GM10266 (cell line): ENCODE measurements at regions not wholly inside any gene's neighbourhood (a gene's known extent, or its start where the extent isn't known, plus 50 kb on each side); places are given as distances from the start of the nearest gene placed in this dataset.

Experiments
- DNase-seq: peaks from one replicate; pipeline ENCODE4 v3.0.0; 2012; ENCODE audit errors: extremely low spot score
- CTCF ChIP-seq: IDR thresholded peaks from 2 replicates; pipeline ENCODE4 v1.5.1; 2012; ENCODE audit warnings: mild to moderate bottlenecking, low read depth; ENCODE audit not compliant: control insufficient read depth, insufficient read depth; ENCODE audit errors: missing control alignments

DNA sequence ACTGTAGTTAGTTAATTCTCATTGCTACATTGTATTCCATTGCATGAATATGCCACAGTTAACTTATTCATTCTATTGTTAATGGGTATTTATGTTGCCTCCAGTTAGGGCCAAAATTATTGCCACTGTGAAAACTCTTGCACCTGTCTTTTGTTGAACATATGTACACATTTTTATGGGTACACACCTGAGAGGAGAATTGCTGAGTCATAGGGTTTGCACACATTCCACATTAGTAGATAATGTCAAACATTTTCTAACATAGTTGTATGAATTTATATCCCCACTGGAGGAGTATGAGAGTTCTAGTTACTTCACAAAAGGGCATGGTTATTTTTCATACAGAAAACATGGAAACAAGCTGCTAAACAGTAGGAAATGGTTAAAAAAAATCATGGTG lies 338.4 kb downstream of the FOXO1 start:
- DNase-seq = no peak
- no peak for TF ChIP-seq CTCF

GRCh38 chr13:40329781-40330485 lies 336.5 kb downstream of the FOXO1 start:
- peak; percentile 43 for DNase-seq
- TF ChIP-seq CTCF = no peak

GRCh38 chr13:40330950-40331349 lies 335.5 kb downstream of the FOXO1 start:
- no peak for TF ChIP-seq CTCF

GRCh38 chr13:40331802-40332201 lies 334.6 kb downstream of the FOXO1 start:
- TF ChIP-seq CTCF = no peak
- DNase-seq = no peak

More at GRCh38 chr13:40330950-40331349, 335.5 kb downstream of the FOXO1 start:
- DNase-seq = no peak

DNA sequence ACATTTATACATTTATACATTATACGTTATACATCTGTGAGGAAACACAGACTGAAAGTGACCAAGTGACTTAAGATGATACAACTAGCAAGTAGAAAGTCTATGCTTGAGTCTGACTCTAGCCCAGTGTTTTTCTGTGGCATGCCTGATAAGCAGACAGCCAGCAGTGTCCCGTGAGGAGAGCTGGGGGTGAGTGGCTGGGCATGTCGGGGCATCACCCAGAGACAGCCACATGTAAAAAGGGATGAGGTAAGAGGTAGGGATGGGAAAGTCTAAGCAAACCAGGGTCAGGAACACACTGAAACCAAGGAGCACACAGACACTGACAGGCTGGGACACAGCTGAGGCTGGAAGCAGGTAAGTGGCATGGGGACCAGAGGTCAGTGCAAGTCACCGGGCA lies 333.2 kb downstream of the FOXO1 start:
- DNase-seq = no peak
- no peak for TF ChIP-seq CTCF

DNA sequence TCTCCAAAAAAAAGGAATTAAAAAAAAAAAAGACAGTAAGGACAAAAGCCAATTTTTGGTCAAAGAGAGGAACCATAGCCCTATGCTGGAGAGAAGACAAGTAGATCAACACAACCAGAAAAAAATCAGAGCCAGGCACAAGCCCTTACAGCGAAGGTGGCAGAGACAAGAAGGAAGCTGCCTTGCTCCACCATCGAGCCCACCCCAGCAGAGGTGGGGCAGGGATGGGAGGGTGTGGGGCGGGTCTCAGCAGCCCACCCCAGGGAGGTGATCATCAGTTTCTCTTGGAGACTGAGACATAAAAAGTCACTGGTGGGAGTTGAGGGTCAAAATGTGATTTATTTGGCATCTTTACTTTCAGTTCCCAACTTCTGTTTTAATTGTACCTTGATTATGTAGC lies 332.4 kb downstream of the FOXO1 start:
- DNase-seq = no peak
- no peak for TF ChIP-seq CTCF

DNA sequence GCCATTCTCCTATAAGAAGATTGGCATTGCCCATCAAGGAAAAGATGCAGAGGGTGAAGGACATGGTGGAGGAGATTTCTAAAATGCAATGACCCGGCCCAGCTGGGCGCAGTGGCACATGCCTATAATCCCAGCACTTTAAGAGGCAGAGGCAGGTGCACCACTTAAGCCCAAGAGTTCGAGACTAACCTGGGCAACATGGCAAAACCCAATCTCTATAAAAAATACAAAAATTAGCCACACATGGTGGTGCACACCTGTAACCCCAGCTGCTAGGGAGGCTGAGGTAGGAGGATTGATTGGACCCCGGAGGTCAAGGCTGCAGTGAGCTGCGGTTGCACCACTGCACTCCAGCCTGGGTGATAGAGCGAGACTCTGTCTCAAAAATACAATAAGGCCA lies 331.8 kb downstream of the FOXO1 start:
- no peak for DNase-seq
- TF ChIP-seq CTCF = no peak
